Activated T-helper 17 cell treated with anti-CD3 and anti-CD28 coated beads, Interleukin-2, amount 50 U/mL, for 72 hours (primary cell): ENCODE measurements at regions not wholly inside any gene's neighbourhood (a gene's known extent, or its start where the extent isn't known, plus 50 kb on each side); places are given as distances from the start of the nearest gene placed in this dataset.

Experiments used
- ATAC-seq: fragments of 150-1000 bp; cut with Tn5 transposase; replicated peaks from 2 replicates; pipeline ENCODE4 v1.10.0; 2021; ENCODE audit warnings: mild to moderate bottlenecking, moderate library complexity
- H3K27ac Mint-ChIP-seq: one replicate; pipeline ENCODE4 v1.8.0; 2022; ENCODE audit warnings: mixed read lengths
- H3K27me3 Mint-ChIP-seq: one replicate; pipeline ENCODE4 v1.8.0; 2022; ENCODE audit warnings: mixed read lengths
- H3K36me3 Mint-ChIP-seq: one replicate; pipeline ENCODE4 v1.8.0; 2022; ENCODE audit warnings: low read depth, mild to moderate bottlenecking, mixed read lengths
- H3K4me1 Mint-ChIP-seq: one replicate; pipeline ENCODE4 v1.8.0; 2022; ENCODE audit warnings: mixed read lengths
- H3K4me3 Mint-ChIP-seq: one replicate; pipeline ENCODE4 v1.8.0; 2022; ENCODE audit warnings: mild to moderate bottlenecking, mixed read lengths
- H3K9me3 Mint-ChIP-seq: one replicate; pipeline ENCODE4 v1.8.0; 2022; ENCODE audit warnings: mixed read lengths

DNA sequence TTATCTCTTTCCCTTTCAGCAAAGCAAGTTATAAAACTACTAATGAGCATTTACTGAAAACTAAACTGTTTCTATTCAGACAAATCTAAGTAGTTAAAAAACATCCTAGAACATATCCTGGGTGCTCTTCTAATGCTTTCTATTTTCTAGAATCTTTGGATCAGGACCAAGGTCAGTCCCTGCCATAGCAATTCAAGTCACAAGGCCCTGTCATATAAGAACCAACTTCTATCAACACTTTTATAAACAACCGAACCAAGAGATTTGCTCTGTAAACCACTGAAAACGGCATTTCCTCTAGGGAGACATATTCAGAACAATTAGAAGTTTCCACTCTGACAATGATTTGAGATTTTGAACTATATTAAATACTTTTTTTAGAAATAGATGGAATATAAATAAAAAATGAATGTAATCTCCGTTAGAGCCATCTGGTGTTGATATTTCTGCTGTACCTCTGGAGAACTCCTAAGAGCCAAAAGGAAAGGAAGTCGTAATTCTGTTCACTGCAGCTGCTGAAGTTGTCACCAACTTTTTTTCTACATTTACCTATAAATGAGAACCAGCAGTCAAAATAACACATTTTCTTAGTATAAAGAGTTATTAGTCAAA is 51.4 kb upstream of the LGSN start:
- H3K27me3 Mint-ChIP-seq = peaks cover 8% of the 10 kb centered on the region
- no peaks in the 10 kb centered on the region for H3K4me1 Mint-ChIP-seq
- no peak overlapping the region for H3K4me3 Mint-ChIP-seq
- no peaks in the 10 kb centered on the region for H3K9me3 Mint-ChIP-seq
- no peak overlapping the region for H3K27ac Mint-ChIP-seq
- H3K36me3 Mint-ChIP-seq = no peaks in the 10 kb centered on the region
- no peak for ATAC-seq

- no peak overlapping the region for H3K4me3 Mint-ChIP-seq
- peaks cover 8% of the 10 kb centered on the region for H3K27me3 Mint-ChIP-seq
- H3K36me3 Mint-ChIP-seq = no peaks in the 10 kb centered on the region
- peaks cover 4% of the 10 kb centered on the region for H3K9me3 Mint-ChIP-seq
- H3K4me1 Mint-ChIP-seq = no peaks in the 10 kb centered on the region
- no peak for ATAC-seq
- H3K27ac Mint-ChIP-seq = no peak overlapping the region
These were observed 53.3 kb upstream of the LGSN start for GRCh38 chr6:63372951-63373533.

GRCh38 chr6:63389191-63389844 is 69.5 kb upstream of the LGSN start:
- H3K27ac Mint-ChIP-seq = no peak overlapping the region
- no peak overlapping the region for H3K4me3 Mint-ChIP-seq
- ATAC-seq = no peak
- no peaks in the 10 kb centered on the region for H3K36me3 Mint-ChIP-seq
- H3K4me1 Mint-ChIP-seq = no peaks in the 10 kb centered on the region
- no peaks in the 10 kb centered on the region for H3K9me3 Mint-ChIP-seq
- H3K27me3 Mint-ChIP-seq = no peaks in the 10 kb centered on the region

GRCh38 chr6:63391203-63391970 is 71.6 kb upstream of the LGSN start:
- no peaks in the 10 kb centered on the region for H3K9me3 Mint-ChIP-seq
- H3K27me3 Mint-ChIP-seq = peaks cover 5% of the 10 kb centered on the region
- no peaks in the 10 kb centered on the region for H3K4me1 Mint-ChIP-seq
- H3K4me3 Mint-ChIP-seq = no peak overlapping the region
- H3K36me3 Mint-ChIP-seq = no peaks in the 10 kb centered on the region
- no peak overlapping the region for H3K27ac Mint-ChIP-seq
- no peak for ATAC-seq

- peaks cover 8% of the 10 kb centered on the region for H3K27me3 Mint-ChIP-seq
- ATAC-seq = no peak
- no peak overlapping the region for H3K27ac Mint-ChIP-seq
- no peaks in the 10 kb centered on the region for H3K36me3 Mint-ChIP-seq
- H3K4me3 Mint-ChIP-seq = no peak overlapping the region
- no peaks in the 10 kb centered on the region for H3K9me3 Mint-ChIP-seq
- H3K4me1 Mint-ChIP-seq = no peaks in the 10 kb centered on the region
These were observed 72.4 kb upstream of the LGSN start for GRCh38 chr6:63392092-63392724.

DNA sequence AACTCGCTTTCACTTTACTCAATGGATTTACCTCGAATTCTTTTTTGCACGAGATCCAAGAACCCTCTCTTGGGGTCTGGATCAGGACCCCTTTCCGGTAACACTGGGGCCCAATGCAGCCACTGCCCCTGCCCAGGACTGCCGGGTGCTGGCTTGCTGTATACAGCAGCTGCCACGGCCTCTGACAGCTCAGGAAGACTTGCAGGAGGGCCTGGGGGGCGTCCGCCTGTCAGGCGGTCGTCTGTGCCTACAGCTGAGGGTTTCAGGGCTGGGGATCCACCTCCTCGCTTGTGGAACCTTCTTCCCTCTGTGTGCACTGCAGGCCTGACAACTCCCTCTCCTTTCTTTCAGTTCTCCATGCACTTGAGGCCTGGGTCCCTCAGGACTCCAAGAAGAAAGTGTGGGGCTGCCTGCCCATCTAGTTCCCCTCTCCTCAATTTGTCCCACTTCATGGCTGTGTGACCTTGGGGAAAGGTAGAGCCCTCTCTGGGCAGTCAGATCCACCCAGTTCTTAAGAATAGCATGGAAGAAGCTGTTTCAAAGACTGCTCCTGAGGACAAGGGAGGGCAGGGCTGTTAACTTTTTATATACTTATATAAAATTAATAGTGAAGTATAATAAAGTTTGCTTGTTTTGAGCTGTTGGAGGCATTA is 75.0 kb upstream of the LGSN start:
- H3K4me3 Mint-ChIP-seq = no peak overlapping the region
- H3K9me3 Mint-ChIP-seq = no peaks in the 10 kb centered on the region
- H3K36me3 Mint-ChIP-seq = no peaks in the 10 kb centered on the region
- peaks cover 10% of the 10 kb centered on the region for H3K27me3 Mint-ChIP-seq
- no peak overlapping the region for H3K27ac Mint-ChIP-seq
- ATAC-seq = no peak
- no peaks in the 10 kb centered on the region for H3K4me1 Mint-ChIP-seq

DNA sequence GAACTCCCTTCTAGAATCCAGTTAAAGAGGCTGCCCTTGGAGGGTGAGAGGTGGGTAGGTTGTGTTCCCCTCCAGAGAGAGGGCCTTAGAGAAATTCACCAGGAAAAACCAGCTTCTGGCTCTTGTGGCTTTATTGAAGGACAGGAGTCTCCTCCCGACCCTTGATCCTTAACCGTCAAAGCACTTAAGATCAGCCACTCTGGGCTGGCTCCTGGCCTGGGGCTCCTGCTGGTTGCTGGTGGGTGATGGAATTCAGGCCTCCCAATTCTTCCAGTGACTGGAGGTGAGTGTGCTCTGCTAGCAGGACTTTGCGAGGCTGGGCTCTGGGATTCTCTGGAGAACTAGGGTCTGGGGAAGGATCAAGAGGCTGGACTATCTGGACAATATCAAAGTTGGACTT is 75.6 kb upstream of the LGSN start:
- H3K4me3 Mint-ChIP-seq = no peak overlapping the region
- no peak for ATAC-seq
- H3K9me3 Mint-ChIP-seq = no peaks in the 10 kb centered on the region
- no peak overlapping the region for H3K27ac Mint-ChIP-seq
- no peaks in the 10 kb centered on the region for H3K4me1 Mint-ChIP-seq
- H3K27me3 Mint-ChIP-seq = peaks cover 10% of the 10 kb centered on the region
- no peaks in the 10 kb centered on the region for H3K36me3 Mint-ChIP-seq

DNA sequence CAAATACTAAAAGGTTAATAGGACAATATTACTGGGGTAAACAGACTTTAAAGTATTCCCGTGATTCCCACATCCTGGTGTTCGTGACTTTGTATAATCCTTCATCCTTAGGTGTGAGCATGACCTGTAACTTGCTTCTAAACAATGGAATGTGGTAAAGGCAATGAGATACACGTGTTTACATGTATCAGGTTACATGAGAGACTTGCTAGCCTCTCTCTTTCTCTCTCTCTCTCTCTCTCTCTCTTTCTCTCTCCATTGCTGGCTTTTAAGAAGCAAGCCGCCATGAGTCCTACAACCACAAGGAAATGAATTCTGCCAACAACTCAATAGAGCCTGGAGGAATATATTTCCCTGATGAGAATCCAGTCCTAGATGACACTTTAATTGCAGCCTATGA is 83.9 kb upstream of the LGSN start:
- Mint-ChIP-seq H3K27ac (no peak overlapping the region), H3K27me3 (no peaks in the 10 kb centered on the region), H3K36me3 (no peaks in the 10 kb centered on the region), H3K4me3 (no peak overlapping the region), H3K4me1 (no peaks in the 10 kb centered on the region), H3K9me3 (no peaks in the 10 kb centered on the region)
- no peak for ATAC-seq

GRCh38 chr6:63410435-63411426 is 90.9 kb upstream of the LGSN start:
- H3K27ac Mint-ChIP-seq = no peak overlapping the region
- no peaks in the 10 kb centered on the region for H3K27me3 Mint-ChIP-seq
- no peak for ATAC-seq
- H3K36me3 Mint-ChIP-seq = no peaks in the 10 kb centered on the region
- no peaks in the 10 kb centered on the region for H3K4me1 Mint-ChIP-seq
- H3K4me3 Mint-ChIP-seq = no peak overlapping the region
- no peaks in the 10 kb centered on the region for H3K9me3 Mint-ChIP-seq

- no peak overlapping the region for H3K27ac Mint-ChIP-seq
- no peak overlapping the region for H3K4me3 Mint-ChIP-seq
- H3K9me3 Mint-ChIP-seq = peaks cover 2% of the 10 kb centered on the region
- H3K27me3 Mint-ChIP-seq = peaks cover 2% of the 10 kb centered on the region
- no peak for ATAC-seq
- no peaks in the 10 kb centered on the region for H3K4me1 Mint-ChIP-seq
- H3K36me3 Mint-ChIP-seq = no peaks in the 10 kb centered on the region
These were observed 95.5 kb upstream of the LGSN start for GRCh38 chr6:63415286-63415685.

GRCh38 chr6:63418741-63419140 is 99.0 kb upstream of the LGSN start:
- Mint-ChIP-seq H3K36me3 (no peaks in the 10 kb centered on the region), H3K9me3 (peaks cover 7% of the 10 kb centered on the region), H3K27ac (no peak overlapping the region), H3K27me3 (peaks cover 4% of the 10 kb centered on the region), H3K4me3 (no peak overlapping the region), H3K4me1 (no peaks in the 10 kb centered on the region)
- ATAC-seq = no peak

DNA sequence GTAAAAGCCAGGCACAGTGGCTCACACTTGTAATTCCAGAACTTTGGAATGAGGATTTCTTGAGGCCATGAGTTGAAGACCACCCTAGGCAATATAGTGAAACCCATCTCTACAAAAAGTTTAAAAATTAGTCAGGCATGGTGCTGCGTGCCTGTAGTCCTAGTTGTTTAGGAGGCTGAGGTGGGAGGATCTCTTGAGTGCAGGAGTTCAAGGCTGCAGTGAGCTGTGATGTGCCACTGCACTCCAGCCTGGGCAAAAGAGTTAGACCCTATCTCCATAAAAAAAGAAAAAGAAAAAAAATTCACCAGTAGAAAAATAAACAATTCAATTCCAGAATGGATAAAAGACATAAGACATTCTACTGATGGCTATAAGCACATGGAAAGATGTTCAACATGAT is 104.9 kb upstream of the LGSN start:
- Mint-ChIP-seq H3K36me3 (no peaks in the 10 kb centered on the region), H3K27me3 (peaks cover 4% of the 10 kb centered on the region), H3K27ac (no peak overlapping the region), H3K9me3 (peaks cover 7% of the 10 kb centered on the region), H3K4me3 (no peak overlapping the region), H3K4me1 (no peaks in the 10 kb centered on the region)
- ATAC-seq = no peak

DNA sequence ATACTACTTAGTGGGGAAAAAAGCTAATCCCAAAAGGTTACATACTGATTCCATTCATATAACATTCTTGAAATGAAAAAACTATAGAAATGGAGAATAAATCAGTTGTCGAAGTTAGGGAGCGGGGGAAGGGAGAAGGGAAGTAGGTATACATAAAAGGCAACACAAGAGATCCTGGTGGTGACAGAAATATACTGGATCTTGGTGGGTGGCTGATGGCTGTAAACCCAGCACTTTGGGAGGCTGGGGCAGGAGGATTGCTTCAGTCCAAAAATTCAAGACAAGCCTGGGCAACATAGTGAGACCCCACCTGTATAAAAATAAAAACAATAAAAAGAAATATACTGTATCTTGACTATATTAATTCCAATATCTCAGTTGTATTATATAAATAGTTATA is 105.7 kb upstream of the LGSN start:
- peaks cover 5% of the 10 kb centered on the region for H3K27me3 Mint-ChIP-seq
- H3K36me3 Mint-ChIP-seq = no peaks in the 10 kb centered on the region
- no peak overlapping the region for H3K27ac Mint-ChIP-seq
- no peak for ATAC-seq
- H3K4me3 Mint-ChIP-seq = no peak overlapping the region
- peaks cover 2% of the 10 kb centered on the region for H3K9me3 Mint-ChIP-seq
- no peaks in the 10 kb centered on the region for H3K4me1 Mint-ChIP-seq
